ENCODE measurements at regions not wholly inside any gene's neighbourhood (a gene's known extent, or its start where the extent isn't known, plus 50 kb on each side); places are given as distances from the start of the nearest gene placed in this dataset.

DNA sequence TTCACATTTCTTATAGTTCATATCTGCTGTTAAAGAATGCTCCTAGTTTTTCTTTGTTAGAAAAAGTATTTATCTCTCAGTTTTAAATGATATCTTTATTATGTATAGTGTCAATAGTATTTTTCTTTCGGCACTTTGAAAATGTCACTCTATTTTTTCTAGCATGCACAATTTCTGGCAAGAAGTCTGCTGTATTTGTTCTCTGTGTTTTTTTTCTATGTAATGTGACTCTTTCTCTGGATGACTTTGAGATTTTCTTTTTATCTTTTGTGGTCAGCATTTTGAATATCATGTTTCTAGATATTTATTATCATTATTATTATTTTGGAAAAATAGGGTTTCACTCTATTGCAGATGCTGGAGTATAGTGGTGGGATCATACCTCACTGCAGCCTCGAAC, 285.2 kb downstream of the PTGER3 start:
- TF ChIP-seq POLR2A (IDR thresholded peaks at IDR 0.05) (no peak), CTCF (IDR thresholded peaks at IDR 0.05) (no peak)
- H3K9me3 ChIP-seq (replicated peaks in 1 of 3) = no peaks in the 10 kb centered on the region

DNA sequence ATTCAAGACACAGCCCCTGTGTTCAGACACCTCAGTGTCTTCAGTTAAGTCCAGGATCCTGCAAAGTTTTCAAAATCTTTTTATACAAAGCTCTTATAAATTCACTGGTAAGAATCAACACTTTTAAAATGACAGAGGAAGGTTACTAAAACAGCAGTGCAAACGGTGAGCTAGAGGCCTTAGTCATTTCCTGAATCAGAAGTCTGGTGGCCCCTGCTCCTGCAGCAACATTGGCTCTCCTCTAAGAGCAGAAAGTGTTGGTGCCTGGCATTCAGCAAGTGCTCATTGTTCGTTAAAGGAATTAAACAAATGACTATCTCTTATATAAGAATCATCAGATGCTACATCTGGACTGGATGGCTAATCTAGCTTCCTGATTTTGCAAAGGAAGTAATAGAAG, 282.9 kb downstream of the PTGER3 start:
- TF ChIP-seq POLR2A (IDR thresholded peaks at IDR 0.05) (no peak), CTCF (IDR thresholded peaks at IDR 0.05) (no peak)
- intact Hi-C loops (cut with DNase I) = no loop called here

More for the DNA sequence above, 285.2 kb downstream of the PTGER3 start:
- intact Hi-C loops (cut with DNase I) = no loop called here
- Histone ChIP-seq H3K4me1 (replicated peaks in 1 of 2) (no peaks in the 10 kb centered on the region), H3K36me3 (replicated peaks in 1 of 2) (no peaks in the 10 kb centered on the region), H3K4me3 (no peak overlapping the region), H3K27me3 (no peaks in the 10 kb centered on the region), H3K27ac (no peak overlapping the region)
- 83 to 86% (median 83%) methylated on average over 2 of the region's 2 CpGs for WGBS, 4 donors
- DNase-seq = no peak

GRCh38 chr1:70767377-70767776, 280.2 kb downstream of the PTGER3 start:
- H3K27ac ChIP-seq = no peak overlapping the region
- TF ChIP-seq POLR2A (IDR thresholded peaks at IDR 0.05) (no peak), CTCF (IDR thresholded peaks at IDR 0.05) (no peak)
- H3K4me3 ChIP-seq = no peak overlapping the region
- no peaks in the 10 kb centered on the region for H3K36me3 ChIP-seq (replicated peaks in 1 of 2)
- intact Hi-C loops (cut with DNase I) = no loop called here
- H3K9me3 ChIP-seq (replicated peaks in 1 of 3) = no peaks in the 10 kb centered on the region
- no peak for DNase-seq
- no peaks in the 10 kb centered on the region for H3K4me1 ChIP-seq (replicated peaks in 1 of 2)
- no peaks in the 10 kb centered on the region for H3K27me3 ChIP-seq

More for the DNA sequence above, 282.9 kb downstream of the PTGER3 start:
- no peaks in the 10 kb centered on the region for H3K9me3 ChIP-seq (replicated peaks in 1 of 3)
- DNase-seq = no peak
- no peak overlapping the region for H3K4me3 ChIP-seq
- H3K27me3 ChIP-seq = no peaks in the 10 kb centered on the region
- H3K4me1 ChIP-seq (replicated peaks in 1 of 2) = no peaks in the 10 kb centered on the region
- no peaks in the 10 kb centered on the region for H3K36me3 ChIP-seq (replicated peaks in 1 of 2)
- WGBS, 4 donors = 18 to 33% (median 26%) methylated on average over 2 of the region's 2 CpGs
- H3K27ac ChIP-seq = no peak overlapping the region

GRCh38 chr1:70768216-70768615, 279.4 kb downstream of the PTGER3 start:
- no peak overlapping the region for H3K4me3 ChIP-seq
- H3K36me3 ChIP-seq (replicated peaks in 1 of 2) = no peaks in the 10 kb centered on the region
- no peak overlapping the region for H3K27ac ChIP-seq
- intact Hi-C loops (cut with DNase I) = no loop called here
- H3K9me3 ChIP-seq (replicated peaks in 1 of 3) = no peaks in the 10 kb centered on the region
- no peak for DNase-seq
- 50 to 67% (median 58%) methylated on average over 1 of the region's 1 CpG for WGBS, 4 donors
- no peak for TF ChIP-seq CTCF (IDR thresholded peaks at IDR 0.05)
- TF ChIP-seq POLR2A (IDR thresholded peaks at IDR 0.05) = no peak
- H3K27me3 ChIP-seq = no peaks in the 10 kb centered on the region
- H3K4me1 ChIP-seq (replicated peaks in 1 of 2) = no peaks in the 10 kb centered on the region

All from adrenal gland (tissue), 9 donors.